ENCODE measurements at regions not wholly inside any gene's neighbourhood (a gene's known extent, or its start where the extent isn't known, plus 50 kb on each side); places are given as distances from the start of the nearest gene placed in this dataset.

DNA sequence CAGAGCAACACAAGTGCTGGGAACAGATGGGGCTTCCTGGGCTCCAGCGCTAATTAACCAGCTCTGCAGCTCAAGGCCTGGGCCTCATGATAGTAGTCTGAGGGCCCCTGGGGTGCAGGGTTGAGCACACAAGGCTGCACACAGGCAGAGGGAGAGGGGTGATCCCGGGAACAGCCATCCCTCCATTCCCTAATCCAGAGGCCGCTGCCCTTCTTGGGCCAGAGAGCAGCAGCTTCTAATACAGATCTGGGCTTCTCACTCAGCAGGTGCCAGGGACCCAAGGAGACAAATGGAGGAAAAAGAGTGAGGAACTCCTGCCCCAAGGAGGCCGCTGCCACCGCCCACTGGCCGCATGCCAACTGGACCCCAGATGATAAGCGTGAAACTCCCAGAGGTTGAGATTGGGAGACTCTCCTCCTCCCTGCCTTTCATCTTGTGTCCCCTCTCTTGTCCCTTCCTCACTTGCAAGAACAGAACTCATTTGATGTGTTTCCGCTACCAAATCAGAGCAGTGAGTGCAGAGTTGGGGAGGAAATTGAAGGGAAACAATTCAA is 58.0 kb upstream of the IFNAR2 start:
- peaks cover 2% of the 10 kb centered on the region for H3K9me3 Mint-ChIP-seq
- POLR2A ChIA-PET, result no interaction called here

DNA sequence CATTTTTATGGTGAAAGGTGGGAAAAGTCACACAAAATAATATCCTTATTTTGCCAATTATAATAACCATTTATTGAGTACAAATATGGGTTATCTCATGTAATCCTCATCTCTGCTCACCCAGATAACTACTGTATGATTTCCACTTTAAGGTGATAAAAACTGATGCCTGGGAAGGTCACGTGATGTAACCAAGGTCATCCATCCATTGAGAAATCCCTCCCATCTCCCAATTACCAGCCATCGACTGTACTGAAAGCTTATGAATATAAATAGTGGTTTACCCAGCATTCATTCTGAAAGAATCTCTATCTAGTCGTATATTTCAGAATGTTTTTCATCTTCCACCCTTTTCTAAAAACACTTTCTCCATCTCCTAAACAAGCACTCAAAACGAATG is 55.0 kb upstream of the IFNAR2 start:
- DNase-seq (no peak), ATAC-seq (ENCODE audit: low read depth) (no peak)
- Mint-ChIP-seq H3K27ac (no peak overlapping the region), H3K4me3 (no peak overlapping the region), H3K36me3 (no peaks in the 10 kb centered on the region), H3K27me3 (peaks cover 22% of the 10 kb centered on the region), H3K4me1 (no peaks in the 10 kb centered on the region), H3K9me3 (no peaks in the 10 kb centered on the region)
- POLR2A ChIA-PET, result no interaction called here

More for the DNA sequence above, 58.0 kb upstream of the IFNAR2 start:
- H3K36me3 Mint-ChIP-seq, result no peaks in the 10 kb centered on the region
- H3K4me1 Mint-ChIP-seq, result no peaks in the 10 kb centered on the region
- ATAC-seq (ENCODE audit: low read depth), result no peak
- no peak overlapping the region for H3K4me3 Mint-ChIP-seq
- no peak overlapping the region for H3K27ac Mint-ChIP-seq
- no peak for DNase-seq
- peaks cover 26% of the 10 kb centered on the region for H3K27me3 Mint-ChIP-seq

All from activated naive CD8-positive, alpha-beta T cell treated with anti-CD3 and anti-CD28 coated beads, Interleukin-2, amount 10 ng/mL, durations not matched to agents 7 days and 5 days (primary cell).